Transverse colon (tissue), 4 donors: ENCODE measurements at regions not wholly inside any gene's neighbourhood (a gene's known extent, or its start where the extent isn't known, plus 50 kb on each side); places are given as distances from the start of the nearest gene placed in this dataset.

ENCODE experiments used
- POLR2A ChIP-seq: fragments of 450-650 bp; IDR thresholded peaks from one replicate; pipeline ENCODE4 v1.6.1; 2016; ENCODE audit warnings: antibody characterized with exemption, mild to moderate bottlenecking, moderate library complexity
- POLR2AphosphoS5 ChIP-seq, 3 donors: sonication (generic); formaldehyde crosslinking; IDR thresholded peaks; one replicate each; pipeline ENCODE4 v1.6.1; 2016; ENCODE audit warnings: antibody characterized with exemption in 3 of 3
- TF ChIP-seq, protein P1 (sequence below), 5 experiments: fragments of 200-600 bp in 3 of 5; fragments of 450-650 bp in 2 of 5; sonication (generic) in 3 of 5; IDR thresholded peaks; 1 replicate in 2 of 5; 2 replicates in 3 of 5; pipeline ENCODE4 v1.5.1; 2016 to 2017; ENCODE audit warnings: antibody characterized with exemption in 5 of 5, inconsistent platforms in 3 of 5, mild to moderate bottlenecking in 2 of 5, moderate library complexity in 1 of 5

- TF ChIP-seq POLR2AphosphoS5 (IDR thresholded peaks at IDR 0.05) (no peak), POLR2A (no peak)
- TF ChIP-seq, protein P1, sequence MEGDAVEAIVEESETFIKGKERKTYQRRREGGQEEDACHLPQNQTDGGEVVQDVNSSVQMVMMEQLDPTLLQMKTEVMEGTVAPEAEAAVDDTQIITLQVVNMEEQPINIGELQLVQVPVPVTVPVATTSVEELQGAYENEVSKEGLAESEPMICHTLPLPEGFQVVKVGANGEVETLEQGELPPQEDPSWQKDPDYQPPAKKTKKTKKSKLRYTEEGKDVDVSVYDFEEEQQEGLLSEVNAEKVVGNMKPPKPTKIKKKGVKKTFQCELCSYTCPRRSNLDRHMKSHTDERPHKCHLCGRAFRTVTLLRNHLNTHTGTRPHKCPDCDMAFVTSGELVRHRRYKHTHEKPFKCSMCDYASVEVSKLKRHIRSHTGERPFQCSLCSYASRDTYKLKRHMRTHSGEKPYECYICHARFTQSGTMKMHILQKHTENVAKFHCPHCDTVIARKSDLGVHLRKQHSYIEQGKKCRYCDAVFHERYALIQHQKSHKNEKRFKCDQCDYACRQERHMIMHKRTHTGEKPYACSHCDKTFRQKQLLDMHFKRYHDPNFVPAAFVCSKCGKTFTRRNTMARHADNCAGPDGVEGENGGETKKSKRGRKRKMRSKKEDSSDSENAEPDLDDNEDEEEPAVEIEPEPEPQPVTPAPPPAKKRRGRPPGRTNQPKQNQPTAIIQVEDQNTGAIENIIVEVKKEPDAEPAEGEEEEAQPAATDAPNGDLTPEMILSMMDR (IDR thresholded peaks at IDR 0.05) = no peak
Observed at GRCh38 chr5:103369125-103370120, 110.9 kb downstream of the MACIR start.
